Hepatocyte (in vitro differentiated cells): ENCODE measurements at regions not wholly inside any gene's neighbourhood (a gene's known extent, or its start where the extent isn't known, plus 50 kb on each side); places are given as distances from the start of the nearest gene placed in this dataset.

ENCODE experiments used
- CTCF ChIP-seq: fragments of 200-600 bp; sonication (generic); IDR thresholded peaks from 2 replicates; pipeline ENCODE4 v1.5.1; 2016; ENCODE audit warnings: antibody characterized with exemption, mild to moderate bottlenecking; ENCODE audit not compliant: poor library complexity
- EZH2 ChIP-seq: fragments of 200-600 bp; sonication (generic); IDR thresholded peaks from 2 replicates; pipeline ENCODE4 v1.6.1; 2016; ENCODE audit warnings: antibody characterized with exemption, mild to moderate bottlenecking, borderline replicate concordance
- EZH2phosphoT487 ChIP-seq: fragments of 200-600 bp; sonication (generic); IDR thresholded peaks from one replicate; pipeline ENCODE4 v1.6.1; 2018; ENCODE audit warnings: antibody characterized with exemption, mild to moderate bottlenecking, low read depth, moderate library complexity; ENCODE audit not compliant: unreplicated experiment, severe bottlenecking

GRCh38 chr4:154014407-154015321 is 225.8 kb upstream of the SFRP2 start:
- TF ChIP-seq CTCF (no peak), EZH2 (no peak), EZH2phosphoT487 (no peak)
